ENCODE measurements at regions not wholly inside any gene's neighbourhood (a gene's known extent, or its start where the extent isn't known, plus 50 kb on each side); places are given as distances from the start of the nearest gene placed in this dataset.
A peak's percentile ranks its signal among the peaks of the same experiment; 100 is the strongest.

GRCh38 chr15:31434275-31434587 lies 107.6 kb downstream of the KLF13 start:
- ChIA-PET RAD21 (ENCODE audit: unreplicated experiment) (interaction anchor here (0.7 to 10.1 kb wide), 32 partner anchors 10 to 305 kb away, joined by 3 to 213 read pairs (median 12); partner anchors contain the start of gene KLF13), POLR2A (interaction anchor here (0.5 to 4.8 kb wide), 12 partner anchors 25 to 236 kb away, joined by 3 to 32 read pairs (median 4); no protein-coding TSS in a partner anchor), CTCF (interaction anchor here (0.6 to 12.7 kb wide), 43 partner anchors 9 to 307 kb away, joined by 3 to 336 read pairs (median 7); partner anchors contain the start of gene KLF13), SMC1A (ENCODE audit: uncharacterized antibody, unreplicated experiment) (interaction anchor here (0.6 to 7.7 kb wide), 35 partner anchors 9 to 233 kb away, joined by 3 to 166 read pairs (median 6); partner anchors contain the start of gene KLF13)
- BruUV-seq (replicated peaks): no TSS peak
- Histone ChIP-seq H3K4me2 (ENCODE audit: control insufficient read depth, insufficient read depth) (peak overlapping the region; percentile 94; the same call in 1 of the 2 replicates), H3K27ac (ENCODE audit: control insufficient read depth, insufficient read depth) (peak overlapping the region; percentile 95), H4K20me1 (ENCODE audit: control insufficient read depth, insufficient read depth) (no peaks in the 10 kb centered on the region), H3K27me3 (replicated peaks in 1 of 2; ENCODE audit: control insufficient read depth in 2 of 2, insufficient read depth in 2 of 2, low read length in 1 of 2) (no peaks in the 10 kb centered on the region), H2AFZ (ENCODE audit: control insufficient read depth, low read depth, low read length) (peak overlapping the region; percentile 89), H3K9me3 (replicated peaks; ENCODE audit: control insufficient read depth, insufficient read depth, low read length) (no peaks in the 10 kb centered on the region), H3K4me3 (no peak overlapping the region), H3K79me2 (ENCODE audit: control insufficient read depth, insufficient read depth, low read length) (no peaks in the 10 kb centered on the region), H3K9ac (ENCODE audit: control insufficient read depth, insufficient read depth, low read length) (peak overlapping the region; percentile 85), H3K36me3 (ENCODE audit: control insufficient read depth in 2 of 2, insufficient read depth in 2 of 2, low read length in 1 of 2) (no peaks in the 10 kb centered on the region), H3K4me1 (ENCODE audit: control insufficient read depth, insufficient read depth, low read length) (peaks cover 50% of the 10 kb centered on the region)
- intact Hi-C loops (cut with micrococcal nuclease; ENCODE audit: unreplicated experiment) (loop anchor here (2.0 kb wide), 3 partner anchors 37 to 233 kb away; partner anchors contain the start of gene KLF13), in situ Hi-C loops (cut with MboI) (no loop called here)
- DNase-seq (ENCODE audit: low read depth, low spot score): no peak
- no peak for FAIRE-seq
- WGBS (ENCODE audit: insufficient coverage, insufficient replicate concordance, low lambda C conversion rate, missing lambda C conversion rate): 32% methylated on average over 3 of the region's 3 CpGs
- no peak for ATAC-seq
- no peak for TF ChIP-seq RAD21 (IDR thresholded peaks at IDR 0.05; ENCODE audit: insufficient read depth, low read depth, low read length)
- TF ChIP-seq POLR2AphosphoS5 (IDR thresholded peaks at IDR 0.05; ENCODE audit: low read length): no peak
- no peak for TF ChIP-seq SMC3 (IDR thresholded peaks at IDR 0.05; ENCODE audit: borderline replicate concordance, low read length)
- no peak for TF ChIP-seq NR2C2 (IDR thresholded peaks at IDR 0.05; ENCODE audit: borderline replicate concordance, control insufficient read depth, insufficient read length, low read depth)
- no peak for TF ChIP-seq SP1 (IDR thresholded peaks at IDR 0.05; ENCODE audit: low read depth, low read length)
- TF ChIP-seq IKZF2 (IDR thresholded peaks at IDR 0.05): no peak
- TF ChIP-seq BRCA1 (IDR thresholded peaks at IDR 0.05; ENCODE audit: low read depth, low read length): no peak
- no peak for TF ChIP-seq KLF5 (IDR thresholded peaks at IDR 0.05; ENCODE audit: partially characterized antibody)
- TF ChIP-seq CBX5 (IDR thresholded peaks at IDR 0.05; ENCODE audit: low read depth): no peak
- TF ChIP-seq MEF2A (IDR thresholded peaks at IDR 0.05; ENCODE audit: insufficient read depth, low read depth, low read length): no peak
- no peak for TF ChIP-seq RUNX3 (IDR thresholded peaks at IDR 0.05; ENCODE audit: low read length)
- no peak for TF ChIP-seq RFX5 (IDR thresholded peaks at IDR 0.05; ENCODE audit: low read depth, low read length)
- no peak for TF ChIP-seq RELA (IDR thresholded peaks at IDR 0.05; ENCODE audit: borderline replicate concordance, partially characterized antibody)
- TF ChIP-seq, protein P1, sequence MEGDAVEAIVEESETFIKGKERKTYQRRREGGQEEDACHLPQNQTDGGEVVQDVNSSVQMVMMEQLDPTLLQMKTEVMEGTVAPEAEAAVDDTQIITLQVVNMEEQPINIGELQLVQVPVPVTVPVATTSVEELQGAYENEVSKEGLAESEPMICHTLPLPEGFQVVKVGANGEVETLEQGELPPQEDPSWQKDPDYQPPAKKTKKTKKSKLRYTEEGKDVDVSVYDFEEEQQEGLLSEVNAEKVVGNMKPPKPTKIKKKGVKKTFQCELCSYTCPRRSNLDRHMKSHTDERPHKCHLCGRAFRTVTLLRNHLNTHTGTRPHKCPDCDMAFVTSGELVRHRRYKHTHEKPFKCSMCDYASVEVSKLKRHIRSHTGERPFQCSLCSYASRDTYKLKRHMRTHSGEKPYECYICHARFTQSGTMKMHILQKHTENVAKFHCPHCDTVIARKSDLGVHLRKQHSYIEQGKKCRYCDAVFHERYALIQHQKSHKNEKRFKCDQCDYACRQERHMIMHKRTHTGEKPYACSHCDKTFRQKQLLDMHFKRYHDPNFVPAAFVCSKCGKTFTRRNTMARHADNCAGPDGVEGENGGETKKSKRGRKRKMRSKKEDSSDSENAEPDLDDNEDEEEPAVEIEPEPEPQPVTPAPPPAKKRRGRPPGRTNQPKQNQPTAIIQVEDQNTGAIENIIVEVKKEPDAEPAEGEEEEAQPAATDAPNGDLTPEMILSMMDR (IDR thresholded peaks at IDR 0.05 in 2 of 3, conservative IDR thresholded peaks at IDR 0.05 in 1 of 3; ENCODE audit: control insufficient read depth in 2 of 3, extremely low read depth in 1 of 3, insufficient read depth in 1 of 3, low read depth in 3 of 3, low read length in 3 of 3): no peak
- TF ChIP-seq E2F4 (IDR thresholded peaks at IDR 0.05; ENCODE audit: low read depth, low read length): no peak
- no peak for TF ChIP-seq ZBTB33 (IDR thresholded peaks at IDR 0.05)
- no peak for TF ChIP-seq ETV6 (conservative IDR thresholded peaks at IDR 0.05 in 1 of 2, IDR thresholded peaks at IDR 0.05 in 1 of 2; ENCODE audit: borderline replicate concordance in 1 of 2, low read depth in 1 of 2)

All from GM12878 (cell line).